ENCODE measurements at regions not wholly inside any gene's neighbourhood (a gene's known extent, or its start where the extent isn't known, plus 50 kb on each side); places are given as distances from the start of the nearest gene placed in this dataset.

- Mint-ChIP-seq H3K27ac (ENCODE audit: unreplicated experiment) (no peak overlapping the region), H3K27me3 (ENCODE audit: low read depth, unreplicated experiment) (no peaks in the 10 kb centered on the region), H3K9me3 (ENCODE audit: unreplicated experiment) (peaks cover 7% of the 10 kb centered on the region), H3K36me3 (ENCODE audit: low read depth, unreplicated experiment) (no peaks in the 10 kb centered on the region), H3K4me1 (ENCODE audit: low read depth, unreplicated experiment) (no peaks in the 10 kb centered on the region), H3K4me3 (ENCODE audit: unreplicated experiment) (no peak overlapping the region)
- Histone ChIP-seq H3K27me3 (ENCODE audit: insufficient read depth, low read length) (no peaks in the 10 kb centered on the region), H3K4me1 (ENCODE audit: insufficient read depth, low read length) (no peaks in the 10 kb centered on the region), H3K27ac (ENCODE audit: low read depth, low read length) (no peak overlapping the region), H3K4me2 (ENCODE audit: low read length) (no peak overlapping the region), H3K36me3 (ENCODE audit: insufficient read depth, low read length) (no peaks in the 10 kb centered on the region), H2AFZ (ENCODE audit: low read depth, low read length) (no peak overlapping the region), H4K20me1 (ENCODE audit: insufficient read depth, low read length) (no peaks in the 10 kb centered on the region), H3K79me2 (ENCODE audit: insufficient read depth, low read length) (no peaks in the 10 kb centered on the region), H3K9me3 (ENCODE audit: insufficient read depth, low read depth, low read length) (no peaks in the 10 kb centered on the region), H3K4me3 (ENCODE audit: insufficient read depth, low read depth, low read length) (no peak overlapping the region), H3K9ac (ENCODE audit: low read length) (no peak overlapping the region)
- DNase-seq (ENCODE audit: low read depth) (no peak), FAIRE-seq (no peak)
- TF ChIP-seq CTCF (IDR thresholded peaks at IDR 0.05; ENCODE audit: insufficient read depth, low read depth, low read length) (no peak), EZH2 (IDR thresholded peaks at IDR 0.05; ENCODE audit: insufficient read depth, low read length) (no peak)
These were observed 123.0 kb downstream of the EDEM1 start for GRCh38 chr3:5310509-5310908.

- Mint-ChIP-seq H3K9me3 (ENCODE audit: unreplicated experiment) (peaks cover 7% of the 10 kb centered on the region), H3K4me3 (ENCODE audit: unreplicated experiment) (no peak overlapping the region), H3K36me3 (ENCODE audit: low read depth, unreplicated experiment) (no peaks in the 10 kb centered on the region), H3K27me3 (ENCODE audit: low read depth, unreplicated experiment) (no peaks in the 10 kb centered on the region), H3K27ac (ENCODE audit: unreplicated experiment) (no peak overlapping the region), H3K4me1 (ENCODE audit: low read depth, unreplicated experiment) (no peaks in the 10 kb centered on the region)
- Histone ChIP-seq H3K36me3 (ENCODE audit: insufficient read depth, low read length) (no peaks in the 10 kb centered on the region), H3K4me2 (ENCODE audit: low read length) (no peak overlapping the region), H4K20me1 (ENCODE audit: insufficient read depth, low read length) (no peaks in the 10 kb centered on the region), H3K4me3 (ENCODE audit: insufficient read depth, low read depth, low read length) (no peak overlapping the region), H3K9ac (ENCODE audit: low read length) (no peak overlapping the region), H2AFZ (ENCODE audit: low read depth, low read length) (no peak overlapping the region), H3K9me3 (ENCODE audit: insufficient read depth, low read depth, low read length) (no peaks in the 10 kb centered on the region), H3K4me1 (ENCODE audit: insufficient read depth, low read length) (no peaks in the 10 kb centered on the region), H3K27ac (ENCODE audit: low read depth, low read length) (no peak overlapping the region), H3K79me2 (ENCODE audit: insufficient read depth, low read length) (no peaks in the 10 kb centered on the region), H3K27me3 (ENCODE audit: insufficient read depth, low read length) (no peaks in the 10 kb centered on the region)
- DNase-seq (ENCODE audit: low read depth): no peak
- TF ChIP-seq CTCF (IDR thresholded peaks at IDR 0.05; ENCODE audit: insufficient read depth, low read depth, low read length): no peak
- TF ChIP-seq EZH2 (IDR thresholded peaks at IDR 0.05; ENCODE audit: insufficient read depth, low read length): no peak
- FAIRE-seq: no peak
These were observed 124.8 kb downstream of the EDEM1 start for GRCh38 chr3:5312290-5312689.

GRCh38 chr3:5314897-5315296 is 127.4 kb downstream of the EDEM1 start:
- Mint-ChIP-seq H3K36me3 (ENCODE audit: low read depth, unreplicated experiment) (no peaks in the 10 kb centered on the region), H3K9me3 (ENCODE audit: unreplicated experiment) (peaks cover 16% of the 10 kb centered on the region), H3K4me3 (ENCODE audit: unreplicated experiment) (no peak overlapping the region), H3K4me1 (ENCODE audit: low read depth, unreplicated experiment) (peaks cover 3% of the 10 kb centered on the region), H3K27me3 (ENCODE audit: low read depth, unreplicated experiment) (no peaks in the 10 kb centered on the region), H3K27ac (ENCODE audit: unreplicated experiment) (no peak overlapping the region)
- no peaks in the 10 kb centered on the region for H3K27me3 ChIP-seq (ENCODE audit: insufficient read depth, low read length)
- TF ChIP-seq EZH2 (IDR thresholded peaks at IDR 0.05; ENCODE audit: insufficient read depth, low read length) (no peak), CTCF (IDR thresholded peaks at IDR 0.05; ENCODE audit: insufficient read depth, low read depth, low read length) (no peak)
- no peak overlapping the region for H2AFZ ChIP-seq (ENCODE audit: low read depth, low read length)
- H3K4me3 ChIP-seq (ENCODE audit: insufficient read depth, low read depth, low read length): no peak overlapping the region
- H3K79me2 ChIP-seq (ENCODE audit: insufficient read depth, low read length): no peaks in the 10 kb centered on the region
- no peak overlapping the region for H3K9ac ChIP-seq (ENCODE audit: low read length)
- H3K36me3 ChIP-seq (ENCODE audit: insufficient read depth, low read length): no peaks in the 10 kb centered on the region
- no peak overlapping the region for H3K27ac ChIP-seq (ENCODE audit: low read depth, low read length)
- H3K4me2 ChIP-seq (ENCODE audit: low read length): no peak overlapping the region
- no peak for FAIRE-seq
- H3K9me3 ChIP-seq (ENCODE audit: insufficient read depth, low read depth, low read length): no peaks in the 10 kb centered on the region
- no peaks in the 10 kb centered on the region for H3K4me1 ChIP-seq (ENCODE audit: insufficient read depth, low read length)
- H4K20me1 ChIP-seq (ENCODE audit: insufficient read depth, low read length): no peaks in the 10 kb centered on the region
- no peak for DNase-seq (ENCODE audit: low read depth)
